ENCODE measurements at regions not wholly inside any gene's neighbourhood (a gene's known extent, or its start where the extent isn't known, plus 50 kb on each side); places are given as distances from the start of the nearest gene placed in this dataset.

- TF ChIP-seq CTCF (conservative IDR thresholded peaks at IDR 0.05; ENCODE audit: low read depth, low read length) (no peak), EZH2 (IDR thresholded peaks at IDR 0.05; ENCODE audit: borderline replicate concordance, low read depth, low read length, poor library complexity, severe bottlenecking) (no peak)
Observed at GRCh38 chr2:84026818-84027217, 432.3 kb downstream of the SUCLG1 start.

Measured in A673 (cell line).